AML-193 (cell line): ENCODE measurements at regions not wholly inside any gene's neighbourhood (a gene's known extent, or its start where the extent isn't known, plus 50 kb on each side); places are given as distances from the start of the nearest gene placed in this dataset.

ENCODE experiments used
- DNase-seq, 2 experiments: peaks; one replicate each; lab custom pipeline; 2025; lab: John Stamatoyannopoulos, UW

DNA sequence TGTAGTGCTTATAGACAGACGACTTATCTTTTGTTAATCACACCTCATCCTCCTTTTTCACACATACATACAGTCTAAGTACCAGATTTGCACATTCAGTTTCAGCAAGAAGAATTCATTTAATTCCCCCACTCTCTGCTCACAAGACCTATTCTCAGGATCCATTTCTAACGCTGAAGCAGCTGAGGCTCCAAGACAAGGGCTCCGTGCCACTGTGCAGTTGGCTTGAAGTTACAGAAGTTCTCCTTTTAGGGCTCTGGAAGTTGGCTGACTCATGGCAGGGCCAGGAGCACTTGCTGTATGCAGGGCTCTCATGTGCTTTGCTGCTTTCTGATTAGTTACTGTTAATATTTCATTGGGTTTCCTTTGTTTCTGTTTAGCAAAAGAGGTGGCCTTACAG, 1566.9 kb upstream of the TMEM132C start:
- DNase-seq: no peak

DNA sequence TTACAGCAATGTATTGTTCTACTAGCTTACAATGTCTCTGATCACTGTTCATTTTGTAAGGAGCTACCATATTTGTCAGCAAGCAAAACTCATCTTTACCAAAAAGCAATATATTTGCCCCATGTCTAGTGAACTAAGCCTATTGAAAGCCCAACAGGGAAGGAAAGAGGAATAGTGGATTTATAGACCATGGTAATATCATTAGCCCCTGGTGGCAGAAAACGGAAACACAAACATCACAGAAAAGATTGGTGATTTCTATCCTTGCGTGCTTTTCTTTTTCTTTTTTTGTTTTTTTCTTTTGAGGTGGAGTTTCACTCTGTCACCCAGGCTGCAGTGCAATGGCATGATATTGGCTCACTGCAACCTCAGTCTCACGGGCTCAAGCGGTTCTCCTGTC, 1562.4 kb upstream of the TMEM132C start:
- DNase-seq: no peak

GRCh38 chr12:126706300-126706699, 1560.7 kb upstream of the TMEM132C start:
- no peak for DNase-seq

GRCh38 chr12:126708492-126708896, 1558.5 kb upstream of the TMEM132C start:
- no peak for DNase-seq

DNA sequence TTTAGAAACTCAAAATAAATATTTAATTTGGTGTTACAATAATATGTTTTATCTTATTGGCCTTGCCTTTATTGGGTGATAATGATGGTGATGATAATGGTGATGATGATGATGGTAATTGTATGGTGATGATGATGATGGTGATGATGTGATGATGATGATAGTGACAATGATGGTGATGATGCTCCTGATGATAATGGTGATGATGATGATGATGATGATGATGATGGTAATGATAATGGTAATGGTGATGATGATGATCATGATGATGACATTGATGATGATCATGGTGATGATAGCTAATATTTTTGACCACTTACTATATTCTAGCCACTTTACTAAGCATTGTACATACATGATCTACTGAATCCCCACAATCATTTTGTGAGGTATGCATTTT, 1548.6 kb upstream of the TMEM132C start:
- no peak for DNase-seq

GRCh38 chr12:126719912-126720705, 1546.9 kb upstream of the TMEM132C start:
- DNase-seq: no peak

GRCh38 chr12:126726481-126727217, 1540.3 kb upstream of the TMEM132C start:
- DNase-seq: no peak

DNA sequence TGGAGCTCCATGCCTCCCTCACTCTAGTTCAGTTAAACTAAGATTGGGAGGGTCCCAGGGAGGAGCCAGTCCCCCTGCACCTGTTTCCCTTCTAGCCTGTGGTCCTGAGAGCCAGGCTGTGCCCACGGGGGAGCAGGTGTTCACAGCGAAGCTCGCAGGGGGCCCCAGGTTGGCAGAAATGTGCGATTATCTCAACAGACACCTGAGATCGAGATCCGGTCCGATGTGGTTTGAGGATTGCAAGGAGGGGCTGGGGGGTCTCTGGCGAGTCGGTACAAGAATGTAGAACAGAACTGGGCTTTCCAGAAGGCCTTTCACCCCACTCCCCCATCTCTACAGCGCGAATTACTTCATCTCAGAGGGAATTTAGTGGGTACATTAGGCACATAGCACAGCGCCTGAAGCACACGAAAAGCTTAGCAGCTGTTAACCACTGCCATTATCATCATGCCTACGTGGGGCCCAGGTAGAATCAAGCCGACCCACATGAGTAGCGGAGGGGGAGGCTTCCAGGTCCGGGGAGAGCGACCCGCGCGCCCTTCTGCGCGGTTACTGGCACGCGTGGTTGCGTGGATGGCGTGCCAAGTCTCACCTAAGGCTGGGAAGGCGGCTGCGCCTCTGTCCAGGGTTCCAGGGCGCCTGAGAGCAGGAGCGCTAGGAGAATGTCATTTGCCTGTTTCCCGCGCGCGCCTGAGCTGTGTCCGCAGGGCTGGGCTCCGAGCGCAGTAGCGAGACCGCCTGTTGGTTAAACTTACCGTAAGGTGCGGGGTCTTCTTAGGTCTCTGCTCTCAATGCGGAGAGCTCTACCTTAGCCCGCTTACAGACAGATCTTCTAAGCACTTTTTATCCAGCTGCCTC, 1539.5 kb upstream of the TMEM132C start:
- DNase-seq: no peak

DNA sequence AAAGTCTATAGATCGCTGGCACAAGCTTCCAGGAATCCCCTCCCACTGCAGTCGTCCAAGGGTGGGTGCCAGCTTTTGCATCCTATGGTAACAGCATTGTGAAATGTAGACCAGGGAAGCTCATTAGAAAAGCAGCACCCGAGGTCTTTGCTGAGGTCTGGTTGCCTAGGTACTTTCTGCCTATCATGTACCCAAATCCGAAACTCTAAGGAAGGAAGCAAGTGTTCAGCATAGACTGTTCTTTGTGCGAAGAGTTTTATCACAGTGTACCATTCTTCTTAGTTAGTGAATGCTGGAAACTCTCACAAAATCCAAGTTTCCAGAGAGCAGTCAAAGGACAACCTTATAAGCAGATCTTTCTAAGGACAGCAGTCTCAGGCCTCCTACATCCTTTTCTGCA, 1532.7 kb upstream of the TMEM132C start:
- DNase-seq: no peak

- no peak for DNase-seq
Observed at GRCh38 chr12:126734710-126735109, 1532.3 kb upstream of the TMEM132C start.

DNA sequence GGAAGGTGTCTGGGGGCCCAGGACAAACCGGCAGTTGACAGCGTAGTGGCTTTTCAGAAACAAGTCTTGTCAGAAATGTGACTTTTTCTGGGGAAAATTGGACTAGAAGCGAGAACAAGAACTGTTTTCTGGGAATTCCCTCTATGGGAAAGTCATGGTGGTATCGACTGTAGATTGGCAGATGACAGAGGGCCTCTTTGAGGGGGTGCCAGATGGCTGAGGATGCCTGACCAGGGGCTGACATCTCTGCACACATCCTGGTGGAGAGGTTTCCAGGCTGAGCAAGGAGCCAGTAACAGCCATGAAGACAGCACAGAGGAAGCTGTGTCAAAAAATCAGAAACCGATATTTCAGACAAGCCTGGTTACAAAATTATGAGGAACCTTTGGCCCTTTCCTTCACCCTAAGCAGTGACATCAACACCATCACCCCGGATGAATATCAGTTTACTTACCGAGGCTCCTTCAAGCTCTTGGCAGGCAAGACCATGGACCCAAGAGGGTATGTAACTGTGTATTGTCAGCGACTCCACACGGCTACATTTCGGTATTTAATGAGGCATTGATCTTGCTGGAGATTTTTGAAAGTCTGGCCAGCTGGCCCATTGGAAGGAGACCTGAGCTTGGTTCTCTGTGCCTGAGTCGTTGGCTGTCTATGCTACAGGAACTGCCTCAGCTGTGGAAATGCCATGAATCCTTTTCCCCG, 1525.3 kb upstream of the TMEM132C start:
- DNase-seq: no peak

DNA sequence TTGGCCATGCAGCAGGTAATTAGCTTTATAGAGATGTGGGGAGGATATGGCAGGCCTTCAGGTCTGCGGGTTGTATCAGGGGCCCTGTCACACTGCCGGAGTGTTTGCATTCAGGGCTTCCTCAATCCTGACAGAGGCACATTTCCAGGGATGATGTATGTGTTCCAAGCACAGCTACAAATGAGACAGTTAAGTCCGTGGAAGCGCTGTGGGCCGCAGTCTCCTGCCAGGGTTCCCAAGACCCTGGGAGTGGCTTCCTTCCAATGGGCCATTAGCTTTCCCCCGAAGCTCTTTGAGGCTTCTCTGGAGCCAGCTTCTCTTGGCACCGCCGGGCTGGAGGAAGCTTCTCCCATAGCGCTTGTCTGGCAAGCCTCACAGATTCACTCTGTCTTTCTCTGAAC, 1524.7 kb upstream of the TMEM132C start:
- DNase-seq: no peak

GRCh38 chr12:126747530-126748149, 1519.3 kb upstream of the TMEM132C start:
- peak in 1 of 2 experiments; percentile 17 for DNase-seq

DNA sequence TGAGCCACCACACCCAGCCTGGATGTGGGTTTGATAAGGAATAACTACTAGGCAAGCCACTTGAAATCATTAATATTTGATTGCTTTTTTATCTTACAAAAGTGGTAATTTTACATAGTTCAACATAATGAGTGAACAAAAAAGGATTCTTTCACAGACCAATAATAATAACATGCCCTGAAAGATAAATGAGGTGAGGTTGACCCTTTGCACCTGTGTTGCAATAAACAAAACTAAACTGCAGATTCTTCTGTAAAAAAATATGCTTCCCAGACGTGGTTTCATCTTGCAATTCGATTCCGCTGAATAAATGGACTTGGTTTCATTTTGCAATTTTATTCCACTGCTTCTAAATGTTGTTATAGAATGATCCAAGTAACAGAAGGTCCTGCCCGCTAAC, 1514.9 kb upstream of the TMEM132C start:
- no peak for DNase-seq

GRCh38 chr12:126757326-126757725, 1509.6 kb upstream of the TMEM132C start:
- DNase-seq: no peak

GRCh38 chr12:126760092-126760491, 1506.9 kb upstream of the TMEM132C start:
- DNase-seq: no peak

- no peak for DNase-seq
Observed at GRCh38 chr12:126761420-126761819, 1505.5 kb upstream of the TMEM132C start.

DNA sequence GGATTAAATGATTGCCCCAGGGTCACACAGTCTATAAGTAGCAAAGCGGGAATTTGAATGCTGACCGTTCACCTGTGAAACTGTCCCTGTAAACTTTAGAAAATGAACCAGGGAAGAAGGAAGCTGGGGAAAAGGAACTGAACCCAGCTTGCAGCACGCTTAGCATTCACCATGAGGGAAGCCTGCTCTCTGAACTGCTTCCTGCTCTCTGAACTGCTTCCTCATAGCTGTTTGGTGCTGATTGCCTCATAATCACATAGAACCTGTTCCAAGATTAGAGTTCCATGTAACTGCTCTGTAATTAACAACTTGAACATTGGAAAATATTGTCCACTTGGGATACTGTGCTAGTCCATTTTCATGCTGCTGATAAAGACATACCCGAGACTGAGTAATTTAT, 1504.8 kb upstream of the TMEM132C start:
- no peak for DNase-seq

DNA sequence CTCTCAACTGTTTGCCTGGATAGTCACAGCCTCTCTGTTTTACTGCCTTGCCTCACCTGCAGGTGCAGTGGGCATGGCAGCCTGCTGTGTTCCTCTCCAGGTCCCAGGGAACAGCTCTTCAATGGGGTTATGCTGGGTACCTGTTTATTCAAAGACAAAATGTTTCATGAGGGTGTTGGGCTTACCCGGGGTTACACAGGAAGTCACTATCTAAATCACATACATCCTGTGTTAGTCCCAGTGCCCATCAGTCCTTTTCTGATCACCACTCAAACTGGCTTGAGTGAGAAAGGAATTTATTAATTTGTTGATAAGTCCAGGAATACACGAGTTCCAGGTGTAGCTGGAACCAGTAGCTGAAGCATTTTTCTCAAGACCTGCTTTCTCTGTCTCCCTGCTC, 1503.6 kb upstream of the TMEM132C start:
- no peak for DNase-seq

DNA sequence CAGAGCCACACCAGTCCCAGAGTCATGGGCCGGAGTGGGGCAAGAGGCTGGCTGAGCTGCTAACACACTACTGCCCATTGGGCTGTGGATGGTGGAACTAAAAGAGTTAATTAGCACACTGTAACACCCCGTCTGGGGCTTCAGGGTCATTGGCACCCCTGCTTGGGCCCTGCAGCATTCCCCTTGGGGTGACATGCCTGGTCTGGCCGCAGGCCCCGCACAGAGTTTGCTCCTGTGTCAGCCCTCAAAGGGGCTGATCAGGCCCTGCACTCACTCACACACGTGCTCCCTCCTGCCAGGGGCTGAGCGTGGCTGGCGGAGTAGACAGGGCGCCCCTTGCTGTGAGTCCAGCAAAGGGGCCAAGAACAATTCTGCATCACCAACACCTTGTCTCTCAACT, 1499.6 kb upstream of the TMEM132C start:
- DNase-seq: no peak

DNA sequence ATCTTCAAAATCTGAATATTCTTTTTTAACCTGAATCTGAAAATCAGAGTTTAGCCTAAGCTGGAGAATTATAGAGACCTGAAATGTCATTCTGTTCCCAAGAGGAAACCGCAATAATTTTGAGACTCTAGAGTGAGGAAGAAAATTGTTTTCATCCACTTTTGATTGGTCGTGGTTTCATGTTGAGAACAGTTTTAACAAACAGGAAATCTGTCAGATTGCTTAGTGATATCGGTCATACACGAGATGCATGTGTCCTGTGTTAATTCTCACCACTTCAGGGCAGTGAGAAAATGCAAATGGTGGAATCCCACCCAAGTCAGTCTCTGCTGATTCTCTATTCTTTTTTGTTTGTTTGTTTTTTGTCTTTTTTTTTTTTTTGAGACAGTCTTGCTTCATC, 1498.5 kb upstream of the TMEM132C start:
- DNase-seq: no peak
